Panc1 (cell line): ENCODE measurements at regions not wholly inside any gene's neighbourhood (a gene's known extent, or its start where the extent isn't known, plus 50 kb on each side); places are given as distances from the start of the nearest gene placed in this dataset.

ENCODE experiments used
- ATAC-seq: fragments of 200-7000 bp; cut with Tn5 transposase; 2 replicates; pipeline ENCODE4 v1.9.1; 2020; ENCODE audit warnings: mild to moderate bottlenecking, moderate library complexity
- BruUV-seq: library from RNA; stranded (reverse); fragments of 400-500 nt; replicated peaks from 2 replicates; lab custom pipeline; 2021; lab: Mats Ljungman, UMichigan
- CTCF ChIA-PET: fragments of 300-600 bp; sonication (Branson Sonifier 250); formaldehyde crosslinking; loops from one replicate; lab custom pipeline; 2022; ENCODE audit warnings: antibody characterized with exemption; lab: Charles Lee
- POLR2A ChIA-PET: fragments of 300-600 bp; sonication (Branson Sonifier 250); formaldehyde crosslinking; loops from one replicate; lab custom pipeline; 2022; ENCODE audit warnings: antibody characterized with exemption; lab: Charles Lee
- DNase-seq: peaks from one replicate; pipeline ENCODE4 v3.0.0-alpha.2; 2010; ENCODE audit warnings: low read depth, low spot score
- H3K27ac ChIP-seq: 2 replicates; pipeline ENCODE4 v1.5.1; 2011; ENCODE audit warnings: mild to moderate bottlenecking, low read length, inconsistent platforms
- H3K27me3 ChIP-seq: fragments of 200-500 bp; sonication (Bioruptor generic); 2 replicates; pipeline ENCODE4 v1.6.0; 2014; ENCODE audit warnings: low read length, inconsistent platforms; ENCODE audit not compliant: control insufficient read depth, insufficient read depth
- H3K36me3 ChIP-seq: fragments of 200-500 bp; sonication (Bioruptor generic); 2 replicates; pipeline ENCODE4 v1.5.1; 2014; ENCODE audit warnings: inconsistent platforms, mild to moderate bottlenecking, low read length, moderate library complexity; ENCODE audit not compliant: control insufficient read depth, insufficient read depth
- H3K4me1 ChIP-seq: 2 replicates; pipeline ENCODE4 v1.5.1; 2011; ENCODE audit warnings: inconsistent platforms, mild to moderate bottlenecking, low read length, moderate library complexity; ENCODE audit not compliant: control insufficient read depth, insufficient read depth
- H3K4me3 ChIP-seq, 2 experiments: 2 replicates each; pipeline ENCODE4 v1.5.1; 2011 to 2012; ENCODE audit warnings: low read depth in 2 of 2, low read length in 2 of 2, mild to moderate bottlenecking in 2 of 2, inconsistent platforms in 1 of 2, moderate library complexity in 1 of 2
- H3K9me3 ChIP-seq: fragments of 200-500 bp; sonication (Bioruptor generic); 2 replicates; pipeline ENCODE4 v1.5.1; 2014; ENCODE audit warnings: low read depth, mild to moderate bottlenecking, inconsistent platforms, low read length, moderate library complexity; ENCODE audit not compliant: control insufficient read depth, insufficient read depth
- POLR2AphosphoS5 ChIP-seq: IDR thresholded peaks from 2 replicates; pipeline ENCODE4 v1.6.1; 2012; ENCODE audit warnings: mild to moderate bottlenecking, low read depth, low read length, moderate library complexity
- SIN3A ChIP-seq: IDR thresholded peaks from 2 replicates; pipeline ENCODE4 v1.6.1; 2012; ENCODE audit warnings: low read depth, mild to moderate bottlenecking, low read length, moderate library complexity, borderline replicate concordance; ENCODE audit not compliant: insufficient read depth
- TCF7L2 ChIP-seq: IDR thresholded peaks from 2 replicates; pipeline ENCODE4 v1.6.1; 2011; ENCODE audit warnings: mild to moderate bottlenecking, low read depth, low read length, inconsistent platforms
- in situ Hi-C: cut with HindIII; loops from 2 replicates; pipeline ENCODE4 v1.10.0; 2016; ENCODE audit warnings: low sequenced_read_pairs, low pct_unique_long_range_greater_than_20kb
- intact Hi-C: fragments of 100-400 bp; cut with micrococcal nuclease; formaldehyde crosslinking; loops from one replicate; pipeline ENCODE4 v1.10.0; 2022; ENCODE audit not compliant: unreplicated experiment
- TF ChIP-seq, protein P1 (sequence below), 2 experiments: IDR thresholded peaks; 2 replicates each; pipeline ENCODE4 v1.6.1; 2011 to 2012; ENCODE audit warnings: low read depth in 2 of 2, control low read depth in 1 of 2, low read length in 1 of 2, mild to moderate bottlenecking in 1 of 2, moderate library complexity in 1 of 2; ENCODE audit not compliant: insufficient read depth in 1 of 2
- TF ChIP-seq, protein P2 (sequence below): fragments of 450-650 bp; IDR thresholded peaks from 2 replicates; pipeline ENCODE4 v1.5.1; 2017; ENCODE audit warnings: mild to moderate bottlenecking

DNA sequence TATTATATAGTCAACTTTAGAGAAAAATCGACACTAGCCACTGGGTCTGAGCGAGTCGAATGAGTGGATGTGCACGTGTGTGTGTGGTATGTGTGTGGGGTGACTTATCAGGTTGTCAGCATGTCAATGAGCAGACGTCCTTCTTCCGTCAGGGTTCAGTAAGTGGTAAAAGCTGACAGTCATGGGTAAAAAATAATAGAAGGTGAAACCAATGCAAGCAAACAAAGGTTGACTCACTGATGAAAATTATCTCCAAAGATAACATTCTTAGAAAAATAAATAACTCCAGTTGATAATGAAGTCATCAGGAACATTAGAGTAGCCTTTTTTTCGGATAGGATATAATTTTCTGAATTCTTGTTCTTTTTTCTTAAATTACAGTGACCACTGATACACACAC is 243.8 kb upstream of the FOXQ1 start:
- no peaks in the 10 kb centered on the region for H3K27me3 ChIP-seq
- H3K9me3 ChIP-seq, result no peaks in the 10 kb centered on the region
- no peaks in the 10 kb centered on the region for H3K36me3 ChIP-seq
- intact Hi-C loops, result no loop called here
- DNase-seq (no peak), ATAC-seq (no peak)
- H3K4me3 ChIP-seq, result no peak overlapping the region
- no peak overlapping the region for H3K27ac ChIP-seq
- peaks cover 4% of the 10 kb centered on the region; the same call in 1 of the 2 replicates for H3K4me1 ChIP-seq
- ChIA-PET POLR2A (interaction anchor here (0.6 kb wide), 1 partner anchor 15 kb away, joined by 4 read pairs; no protein-coding TSS in a partner anchor), CTCF (no interaction called here)
- no TSS peak for BruUV-seq
- no peak for TF ChIP-seq TCF7L2
- no peak for TF ChIP-seq POLR2AphosphoS5
- in situ Hi-C loops, result no loop called here

DNA sequence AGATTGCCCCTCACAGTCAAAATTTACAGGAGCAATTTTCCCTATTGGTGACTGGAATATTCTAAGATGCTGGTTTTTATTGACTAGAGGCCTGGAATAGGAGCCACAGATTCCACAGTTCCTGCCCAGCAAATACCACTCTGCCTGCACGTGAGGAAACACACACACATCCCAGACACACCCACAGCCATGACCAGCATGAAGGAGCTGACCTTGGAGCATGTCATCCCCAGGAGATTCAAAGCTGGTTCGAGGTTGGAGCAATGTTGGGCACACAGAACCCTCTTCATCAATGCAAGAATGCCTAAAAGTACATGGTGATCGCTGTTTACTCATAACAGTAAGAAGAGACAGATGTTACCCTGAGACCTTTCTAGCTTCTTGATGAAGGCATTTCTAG is 244.6 kb upstream of the FOXQ1 start:
- TF ChIP-seq, protein P1, sequence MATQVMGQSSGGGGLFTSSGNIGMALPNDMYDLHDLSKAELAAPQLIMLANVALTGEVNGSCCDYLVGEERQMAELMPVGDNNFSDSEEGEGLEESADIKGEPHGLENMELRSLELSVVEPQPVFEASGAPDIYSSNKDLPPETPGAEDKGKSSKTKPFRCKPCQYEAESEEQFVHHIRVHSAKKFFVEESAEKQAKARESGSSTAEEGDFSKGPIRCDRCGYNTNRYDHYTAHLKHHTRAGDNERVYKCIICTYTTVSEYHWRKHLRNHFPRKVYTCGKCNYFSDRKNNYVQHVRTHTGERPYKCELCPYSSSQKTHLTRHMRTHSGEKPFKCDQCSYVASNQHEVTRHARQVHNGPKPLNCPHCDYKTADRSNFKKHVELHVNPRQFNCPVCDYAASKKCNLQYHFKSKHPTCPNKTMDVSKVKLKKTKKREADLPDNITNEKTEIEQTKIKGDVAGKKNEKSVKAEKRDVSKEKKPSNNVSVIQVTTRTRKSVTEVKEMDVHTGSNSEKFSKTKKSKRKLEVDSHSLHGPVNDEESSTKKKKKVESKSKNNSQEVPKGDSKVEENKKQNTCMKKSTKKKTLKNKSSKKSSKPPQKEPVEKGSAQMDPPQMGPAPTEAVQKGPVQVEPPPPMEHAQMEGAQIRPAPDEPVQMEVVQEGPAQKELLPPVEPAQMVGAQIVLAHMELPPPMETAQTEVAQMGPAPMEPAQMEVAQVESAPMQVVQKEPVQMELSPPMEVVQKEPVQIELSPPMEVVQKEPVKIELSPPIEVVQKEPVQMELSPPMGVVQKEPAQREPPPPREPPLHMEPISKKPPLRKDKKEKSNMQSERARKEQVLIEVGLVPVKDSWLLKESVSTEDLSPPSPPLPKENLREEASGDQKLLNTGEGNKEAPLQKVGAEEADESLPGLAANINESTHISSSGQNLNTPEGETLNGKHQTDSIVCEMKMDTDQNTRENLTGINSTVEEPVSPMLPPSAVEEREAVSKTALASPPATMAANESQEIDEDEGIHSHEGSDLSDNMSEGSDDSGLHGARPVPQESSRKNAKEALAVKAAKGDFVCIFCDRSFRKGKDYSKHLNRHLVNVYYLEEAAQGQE (IDR thresholded peaks at IDR 0.05; ENCODE audit: insufficient read depth in 1 of 2, low read depth in 2 of 2, low read length in 1 of 2), result no peak
- TF ChIP-seq POLR2AphosphoS5 (no peak), SIN3A (no peak)
- intact Hi-C loops (no loop called here), in situ Hi-C loops (no loop called here)
- Histone ChIP-seq H3K27me3 (no peaks in the 10 kb centered on the region), H3K36me3 (no peaks in the 10 kb centered on the region), H3K9me3 (no peaks in the 10 kb centered on the region), H3K27ac (no peak overlapping the region), H3K4me1 (peaks cover 4% of the 10 kb centered on the region; the same call in 1 of the 2 replicates), H3K4me3 (no peak overlapping the region)
- POLR2A ChIA-PET, result interaction anchor here (0.6 kb wide), 1 partner anchor 16 kb away, joined by 4 read pairs; no protein-coding TSS in a partner anchor
- CTCF ChIA-PET, result no interaction called here
- ATAC-seq (no peak), DNase-seq (no peak)
- BruUV-seq, result no TSS peak

DNA sequence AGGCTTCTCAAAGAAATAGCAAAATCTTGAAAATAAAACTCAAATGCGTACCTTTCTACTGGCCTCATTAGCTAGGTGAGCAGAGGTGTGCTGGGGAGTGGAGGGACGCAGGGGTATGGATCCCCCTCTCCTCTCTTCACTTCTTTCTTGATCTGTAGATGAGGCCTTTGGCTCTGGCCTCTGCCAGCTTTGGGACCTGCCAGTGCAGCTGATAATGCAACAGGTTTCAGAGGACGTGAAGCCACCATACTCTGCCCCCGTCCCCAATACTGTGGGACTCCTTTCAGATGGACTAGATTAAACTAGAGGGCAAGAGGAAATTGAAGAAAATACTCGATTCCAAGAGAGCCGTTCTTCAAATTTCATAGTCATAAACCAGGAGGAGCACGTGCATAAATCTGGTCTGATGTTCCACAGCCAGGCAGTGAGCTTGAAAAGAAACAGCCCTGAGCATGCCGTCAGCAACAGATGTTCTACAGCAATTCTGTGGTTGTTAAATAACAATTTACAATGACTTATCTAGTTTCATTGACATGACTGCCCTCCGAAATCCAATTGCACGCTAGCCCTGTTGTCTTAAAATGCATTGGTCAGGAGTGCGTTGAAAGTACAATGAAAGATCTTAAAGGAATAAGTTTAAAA is 245.3 kb upstream of the FOXQ1 start:
- in situ Hi-C loops (no loop called here), intact Hi-C loops (no loop called here)
- Histone ChIP-seq H3K9me3 (no peaks in the 10 kb centered on the region), H3K27ac (no peak overlapping the region), H3K36me3 (no peaks in the 10 kb centered on the region), H3K4me1 (peaks cover 4% of the 10 kb centered on the region; the same call in 1 of the 2 replicates), H3K4me3 (no peak overlapping the region), H3K27me3 (no peaks in the 10 kb centered on the region)
- no TSS peak for BruUV-seq
- no peak for DNase-seq
- ATAC-seq, result no peak
- no peak for TF ChIP-seq SIN3A
- TF ChIP-seq TCF7L2, result no peak
- TF ChIP-seq, protein P1 (IDR thresholded peaks at IDR 0.05; ENCODE audit: insufficient read depth in 1 of 2, low read depth in 2 of 2, low read length in 1 of 2), result no peak
- TF ChIP-seq, protein P2, sequence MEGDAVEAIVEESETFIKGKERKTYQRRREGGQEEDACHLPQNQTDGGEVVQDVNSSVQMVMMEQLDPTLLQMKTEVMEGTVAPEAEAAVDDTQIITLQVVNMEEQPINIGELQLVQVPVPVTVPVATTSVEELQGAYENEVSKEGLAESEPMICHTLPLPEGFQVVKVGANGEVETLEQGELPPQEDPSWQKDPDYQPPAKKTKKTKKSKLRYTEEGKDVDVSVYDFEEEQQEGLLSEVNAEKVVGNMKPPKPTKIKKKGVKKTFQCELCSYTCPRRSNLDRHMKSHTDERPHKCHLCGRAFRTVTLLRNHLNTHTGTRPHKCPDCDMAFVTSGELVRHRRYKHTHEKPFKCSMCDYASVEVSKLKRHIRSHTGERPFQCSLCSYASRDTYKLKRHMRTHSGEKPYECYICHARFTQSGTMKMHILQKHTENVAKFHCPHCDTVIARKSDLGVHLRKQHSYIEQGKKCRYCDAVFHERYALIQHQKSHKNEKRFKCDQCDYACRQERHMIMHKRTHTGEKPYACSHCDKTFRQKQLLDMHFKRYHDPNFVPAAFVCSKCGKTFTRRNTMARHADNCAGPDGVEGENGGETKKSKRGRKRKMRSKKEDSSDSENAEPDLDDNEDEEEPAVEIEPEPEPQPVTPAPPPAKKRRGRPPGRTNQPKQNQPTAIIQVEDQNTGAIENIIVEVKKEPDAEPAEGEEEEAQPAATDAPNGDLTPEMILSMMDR, result no peak
- TF ChIP-seq POLR2AphosphoS5, result no peak
- ChIA-PET POLR2A (no interaction called here), CTCF (no interaction called here)
